Trophoblast cell (in vitro differentiated cells and primary cell): ENCODE measurements at regions not wholly inside any gene's neighbourhood (a gene's known extent, or its start where the extent isn't known, plus 50 kb on each side); places are given as distances from the start of the nearest gene placed in this dataset.

Experiments used
- DNase-seq, 2 donors: peaks; one replicate each; pipeline ENCODE4 v3.0.0-alpha.2; 2016
- H2AFZ ChIP-seq: 2 replicates; pipeline ENCODE4 v1.6.1; 2013; ENCODE audit warnings: low read length, moderate library complexity, mild to moderate bottlenecking; ENCODE audit not compliant: insufficient read depth, poor library complexity
- H2AK5ac ChIP-seq: 2 replicates; pipeline ENCODE4 v1.6.1; 2013; ENCODE audit warnings: mild to moderate bottlenecking, low read length
- H2BK120ac ChIP-seq: 2 replicates; pipeline ENCODE4 v1.6.1; 2013; ENCODE audit warnings: low read length, mild to moderate bottlenecking, moderate library complexity; ENCODE audit not compliant: insufficient read depth, poor library complexity
- H2BK12ac ChIP-seq: 2 replicates; pipeline ENCODE4 v1.6.1; 2013; ENCODE audit warnings: mild to moderate bottlenecking, low read length, moderate library complexity
- H2BK5ac ChIP-seq: 2 replicates; pipeline ENCODE4 v1.6.1; 2013; ENCODE audit warnings: low read length, low read depth, moderate library complexity, mild to moderate bottlenecking; ENCODE audit not compliant: poor library complexity
- H3K14ac ChIP-seq: 2 replicates; pipeline ENCODE4 v1.6.1; 2013; ENCODE audit warnings: mild to moderate bottlenecking, low read length
- H3K18ac ChIP-seq: 2 replicates; pipeline ENCODE4 v1.6.1; 2013; ENCODE audit warnings: mild to moderate bottlenecking, low read length
- H3K23ac ChIP-seq: 2 replicates; pipeline ENCODE4 v1.6.1; 2013; ENCODE audit warnings: low read length
- H3K27ac ChIP-seq: 2 replicates; pipeline ENCODE4 v1.5.1; 2013; ENCODE audit warnings: low read depth, mild to moderate bottlenecking, inconsistent platforms, low read length, moderate library complexity
- H3K27me3 ChIP-seq: 2 replicates; pipeline ENCODE4 v1.6.1; 2013; ENCODE audit warnings: inconsistent platforms, mild to moderate bottlenecking, low read length, moderate library complexity; ENCODE audit not compliant: insufficient read depth
- H3K36me3 ChIP-seq, 2 experiments: 1 replicate in 1 of 2; 2 replicates in 1 of 2; pipeline ENCODE4 v1.6.1; 2013; ENCODE audit warnings: low read length in 2 of 2, mild to moderate bottlenecking in 2 of 2, moderate library complexity in 1 of 2; ENCODE audit not compliant: insufficient read depth in 2 of 2, control insufficient read depth in 1 of 2
- H3K4ac ChIP-seq: 2 replicates; pipeline ENCODE4 v1.6.1; 2013; ENCODE audit warnings: low read depth, mild to moderate bottlenecking, low read length, moderate library complexity
- H3K4me1 ChIP-seq, 2 experiments: 1 replicate in 1 of 2; 2 replicates in 1 of 2; pipeline ENCODE4 v1.6.1; 2013; ENCODE audit warnings: low read length in 2 of 2, mild to moderate bottlenecking in 2 of 2, moderate library complexity in 1 of 2; ENCODE audit not compliant: insufficient read depth in 2 of 2, control insufficient read depth in 1 of 2
- H3K4me2 ChIP-seq: 2 replicates; pipeline ENCODE4 v1.6.1; 2013; ENCODE audit warnings: inconsistent platforms, mild to moderate bottlenecking, low read length, moderate library complexity
- H3K4me3 ChIP-seq: 2 replicates; pipeline ENCODE4 v1.5.1; 2013; ENCODE audit warnings: mild to moderate bottlenecking, low read depth, low read length, inconsistent platforms
- H3K79me1 ChIP-seq: one replicate; pipeline ENCODE4 v1.6.1; 2013; ENCODE audit warnings: low read length
- H3K79me2 ChIP-seq: 2 replicates; pipeline ENCODE4 v1.6.1; 2013; ENCODE audit warnings: low read length, mild to moderate bottlenecking; ENCODE audit not compliant: control insufficient read depth, insufficient read depth, poor library complexity
- H3K9ac ChIP-seq: 2 replicates; pipeline ENCODE4 v1.6.1; 2013; ENCODE audit warnings: mild to moderate bottlenecking, low read length
- H3K9me3 ChIP-seq: 2 replicates; pipeline ENCODE4 v1.6.1; 2013; ENCODE audit warnings: low read depth, mild to moderate bottlenecking, control low read depth, inconsistent platforms, low read length; ENCODE audit not compliant: insufficient read depth
- H4K12ac ChIP-seq: 2 replicates; pipeline ENCODE4 v1.6.1; 2013; ENCODE audit warnings: low read depth, mild to moderate bottlenecking, low read length, moderate library complexity
- H4K8ac ChIP-seq: 2 replicates; pipeline ENCODE4 v1.6.1; 2013; ENCODE audit warnings: low read depth, mild to moderate bottlenecking, low read length, moderate library complexity
- H4K91ac ChIP-seq: one replicate; pipeline ENCODE4 v1.6.1; 2013; ENCODE audit warnings: low read depth, mild to moderate bottlenecking, low read length, moderate library complexity
- WGBS: extraction: QIAGEN DNeasy Blood & Tissue Kit; methylation state at CpG from one replicate; pipeline ENCODE4 v1.1.7; 2013; ENCODE audit warnings: missing lambda C conversion rate; ENCODE audit not compliant: insufficient read length, insufficient coverage; ENCODE audit errors: extremely low coverage; 5-methylcytosine and 5-hydroxymethylcytosine counted together

DNA sequence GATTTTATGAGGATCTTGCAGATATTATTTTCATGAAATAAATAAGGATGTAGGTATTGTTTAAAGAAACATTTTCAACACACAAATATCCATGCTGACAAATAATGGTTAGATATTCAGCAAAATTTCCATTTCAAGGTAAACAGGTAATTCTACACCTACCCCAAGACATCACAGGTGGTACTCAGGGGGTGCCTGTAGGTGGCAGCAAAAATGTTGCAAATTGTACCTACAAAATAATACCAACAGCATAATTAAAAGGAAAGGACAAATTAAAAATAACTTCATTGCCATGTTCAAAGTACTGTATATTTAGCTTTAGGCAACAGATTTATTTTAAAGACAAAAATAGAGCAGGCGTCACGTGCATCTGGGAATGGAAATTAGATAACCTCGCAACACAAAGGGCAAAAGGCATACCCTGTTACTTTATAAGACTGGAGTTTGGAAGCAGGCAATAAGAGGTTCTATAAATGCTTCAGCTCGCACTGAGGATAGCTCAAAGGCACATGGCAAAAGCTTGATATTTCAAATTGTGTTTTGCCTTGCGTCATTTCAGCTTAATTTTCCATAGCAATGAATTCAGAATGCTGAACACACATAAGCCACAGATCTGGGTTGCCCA, 630.5 kb downstream of the TDRD15 start:
- Histone ChIP-seq H3K79me2 (no peaks in the 10 kb centered on the region), H2BK5ac (no peak overlapping the region), H2BK120ac (no peak overlapping the region), H4K8ac (no peak overlapping the region), H3K27me3 (no peaks in the 10 kb centered on the region), H3K79me1 (no peaks in the 10 kb centered on the region), H2BK12ac (no peak overlapping the region), H2AK5ac (no peak overlapping the region), H4K12ac (no peak overlapping the region), H4K91ac (no peak overlapping the region), H3K4ac (no peak overlapping the region), H3K9me3 (no peaks in the 10 kb centered on the region), H3K27ac (no peak overlapping the region), H3K36me3 (no peaks in the 10 kb centered on the region), H3K14ac (no peak overlapping the region), H3K9ac (no peak overlapping the region), H3K4me1 (no peaks in the 10 kb centered on the region), H3K4me3 (no peak overlapping the region), H2AFZ (no peak overlapping the region), H3K23ac (no peak overlapping the region), H3K18ac (no peak overlapping the region), H3K4me2 (no peak overlapping the region)
- peak in 1 of 2 donors; percentile 3 for DNase-seq
- no CpG with 5 or more reads among the region's 5 CpGs for WGBS

DNA sequence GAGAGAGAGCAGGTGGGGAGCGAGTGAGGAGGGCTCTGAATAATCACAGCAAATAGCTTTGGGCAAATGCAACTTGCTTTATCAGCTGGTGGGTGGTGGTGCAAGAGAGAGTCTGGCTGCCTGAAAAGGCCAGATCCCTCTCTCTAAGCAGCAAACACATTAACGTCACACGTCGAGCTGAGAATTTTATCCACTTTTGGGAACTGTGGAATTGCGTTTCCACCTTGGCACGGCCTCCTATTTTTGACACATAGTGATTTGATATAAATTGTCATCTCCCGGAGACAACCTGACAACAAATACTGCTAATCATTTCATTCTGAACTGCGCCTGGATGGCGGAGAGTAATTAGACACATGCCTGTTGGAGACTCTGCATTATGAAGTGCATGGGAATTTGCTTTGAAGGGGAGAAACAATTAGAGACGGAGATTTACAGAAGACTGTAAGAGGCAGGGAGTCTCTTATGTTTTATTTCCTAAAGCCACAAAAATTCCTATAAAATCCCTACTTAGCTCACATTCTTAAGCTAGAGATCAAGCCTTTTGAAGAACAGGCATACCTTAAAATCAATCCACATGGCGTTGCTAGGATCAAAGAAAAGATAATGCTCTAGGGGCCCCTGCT, 634.1 kb downstream of the TDRD15 start:
- no peak overlapping the region for H3K4me2 ChIP-seq
- no peak overlapping the region for H2AFZ ChIP-seq
- H3K27me3 ChIP-seq, result no peaks in the 10 kb centered on the region
- no peak overlapping the region for H2AK5ac ChIP-seq
- H2BK12ac ChIP-seq, result no peak overlapping the region
- H3K4ac ChIP-seq, result no peak overlapping the region
- H3K23ac ChIP-seq, result no peak overlapping the region
- no peak overlapping the region for H4K12ac ChIP-seq
- no peak overlapping the region for H2BK5ac ChIP-seq
- peak overlapping the region; percentile 10 for H4K8ac ChIP-seq
- WGBS, result no CpG with 5 or more reads among the region's 11 CpGs
- H3K9me3 ChIP-seq, result no peaks in the 10 kb centered on the region
- no peak overlapping the region for H3K18ac ChIP-seq
- H2BK120ac ChIP-seq, result no peak overlapping the region
- no peak for DNase-seq
- no peak overlapping the region for H3K27ac ChIP-seq
- H3K36me3 ChIP-seq, result no peaks in the 10 kb centered on the region
- no peak overlapping the region for H3K4me3 ChIP-seq
- H4K91ac ChIP-seq, result no peak overlapping the region
- no peaks in the 10 kb centered on the region for H3K79me2 ChIP-seq
- H3K9ac ChIP-seq, result no peak overlapping the region
- H3K14ac ChIP-seq, result no peak overlapping the region
- H3K4me1 ChIP-seq, result no peaks in the 10 kb centered on the region
- H3K79me1 ChIP-seq, result no peaks in the 10 kb centered on the region

DNA sequence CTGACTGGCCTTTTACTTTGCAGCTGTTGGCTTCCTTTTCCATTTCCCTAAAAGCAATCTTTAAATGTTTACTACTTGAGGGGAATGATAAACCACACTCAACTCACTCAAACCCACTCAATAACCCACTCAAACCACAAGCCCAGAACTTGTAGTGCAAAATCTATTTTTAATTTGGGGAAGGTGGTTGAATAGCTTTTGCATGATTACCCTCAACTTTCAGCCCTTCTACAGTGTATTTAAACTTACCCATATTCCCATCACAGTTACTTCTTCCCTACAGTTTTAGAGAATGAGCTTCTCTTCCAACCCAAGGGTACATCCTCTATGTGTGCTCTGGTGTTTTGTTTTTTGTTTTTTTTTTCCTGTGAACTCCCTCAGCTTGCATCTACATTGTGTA, 636.1 kb downstream of the TDRD15 start:
- Histone ChIP-seq H2BK120ac (no peak overlapping the region), H4K91ac (no peak overlapping the region), H2AK5ac (no peak overlapping the region), H3K79me2 (no peaks in the 10 kb centered on the region), H3K23ac (no peak overlapping the region), H2BK5ac (no peak overlapping the region), H3K9ac (no peak overlapping the region), H3K4ac (no peak overlapping the region), H3K9me3 (no peaks in the 10 kb centered on the region), H3K27me3 (no peaks in the 10 kb centered on the region), H3K18ac (no peak overlapping the region), H3K4me1 (no peaks in the 10 kb centered on the region), H2BK12ac (no peak overlapping the region), H3K27ac (no peak overlapping the region), H3K14ac (no peak overlapping the region), H2AFZ (no peak overlapping the region), H3K4me2 (no peak overlapping the region), H3K79me1 (no peaks in the 10 kb centered on the region), H4K12ac (no peak overlapping the region), H3K4me3 (no peak overlapping the region), H4K8ac (no peak overlapping the region), H3K36me3 (no peaks in the 10 kb centered on the region)
- DNase-seq, result no peak

DNA sequence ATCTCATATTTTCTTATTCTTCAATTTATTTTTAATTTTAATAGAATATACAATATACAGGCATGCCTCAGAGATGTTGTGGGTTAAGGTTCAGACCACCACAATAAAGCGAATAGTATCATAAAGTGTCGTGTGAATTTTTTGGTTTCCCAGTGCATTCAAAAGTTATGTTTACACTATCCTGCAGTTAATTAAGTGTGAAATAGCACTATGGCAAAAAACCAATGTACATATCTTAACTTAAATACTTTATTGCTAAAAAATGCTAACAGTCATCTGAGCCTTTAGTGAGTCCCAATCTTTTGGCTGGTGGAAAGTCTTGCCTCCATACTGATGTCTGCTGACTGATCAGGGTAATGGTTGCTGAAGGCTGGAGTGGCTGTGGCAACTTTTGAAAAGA, 637.6 kb downstream of the TDRD15 start:
- Histone ChIP-seq H3K4me2 (no peak overlapping the region), H4K8ac (no peak overlapping the region), H2BK12ac (no peak overlapping the region), H2BK120ac (no peak overlapping the region), H4K12ac (no peak overlapping the region), H3K4me3 (no peak overlapping the region), H3K4me1 (no peaks in the 10 kb centered on the region), H2AK5ac (no peak overlapping the region), H3K79me2 (no peaks in the 10 kb centered on the region), H3K27me3 (no peaks in the 10 kb centered on the region), H3K14ac (no peak overlapping the region), H3K9me3 (no peaks in the 10 kb centered on the region), H3K27ac (no peak overlapping the region), H3K9ac (no peak overlapping the region), H3K79me1 (no peaks in the 10 kb centered on the region), H3K36me3 (no peaks in the 10 kb centered on the region), H3K23ac (no peak overlapping the region), H3K4ac (no peak overlapping the region), H2BK5ac (no peak overlapping the region), H3K18ac (no peak overlapping the region), H2AFZ (no peak overlapping the region), H4K91ac (no peak overlapping the region)
- DNase-seq, result no peak
- WGBS, result no CpG with 5 or more reads among the region's 2 CpGs
